Panc1 (cell line): ENCODE measurements at regions not wholly inside any gene's neighbourhood (a gene's known extent, or its start where the extent isn't known, plus 50 kb on each side); places are given as distances from the start of the nearest gene placed in this dataset.

Experiments
- ATAC-seq: fragments of 200-7000 bp; cut with Tn5 transposase; 2 replicates; pipeline ENCODE4 v1.9.1; 2020; ENCODE audit warnings: mild to moderate bottlenecking, moderate library complexity
- BruUV-seq: library from RNA; stranded (reverse); fragments of 400-500 nt; replicated peaks from 2 replicates; lab custom pipeline; 2021; lab: Mats Ljungman, UMichigan
- CTCF ChIA-PET: fragments of 300-600 bp; sonication (Branson Sonifier 250); formaldehyde crosslinking; loops from one replicate; lab custom pipeline; 2022; ENCODE audit warnings: antibody characterized with exemption; lab: Charles Lee
- POLR2A ChIA-PET: fragments of 300-600 bp; sonication (Branson Sonifier 250); formaldehyde crosslinking; loops from one replicate; lab custom pipeline; 2022; ENCODE audit warnings: antibody characterized with exemption; lab: Charles Lee
- DNase-seq: peaks from one replicate; pipeline ENCODE4 v3.0.0-alpha.2; 2010; ENCODE audit warnings: low read depth, low spot score
- H3K27ac ChIP-seq: 2 replicates; pipeline ENCODE4 v1.5.1; 2011; ENCODE audit warnings: mild to moderate bottlenecking, low read length, inconsistent platforms
- H3K27me3 ChIP-seq: fragments of 200-500 bp; sonication (Bioruptor generic); 2 replicates; pipeline ENCODE4 v1.6.0; 2014; ENCODE audit warnings: low read length, inconsistent platforms; ENCODE audit not compliant: control insufficient read depth, insufficient read depth
- H3K36me3 ChIP-seq: fragments of 200-500 bp; sonication (Bioruptor generic); 2 replicates; pipeline ENCODE4 v1.5.1; 2014; ENCODE audit warnings: inconsistent platforms, mild to moderate bottlenecking, low read length, moderate library complexity; ENCODE audit not compliant: control insufficient read depth, insufficient read depth
- H3K4me1 ChIP-seq: 2 replicates; pipeline ENCODE4 v1.5.1; 2011; ENCODE audit warnings: inconsistent platforms, mild to moderate bottlenecking, low read length, moderate library complexity; ENCODE audit not compliant: control insufficient read depth, insufficient read depth
- H3K4me3 ChIP-seq, 2 experiments: 2 replicates each; pipeline ENCODE4 v1.5.1; 2011 to 2012; ENCODE audit warnings: low read depth in 2 of 2, low read length in 2 of 2, mild to moderate bottlenecking in 2 of 2, inconsistent platforms in 1 of 2, moderate library complexity in 1 of 2
- H3K9me3 ChIP-seq: fragments of 200-500 bp; sonication (Bioruptor generic); 2 replicates; pipeline ENCODE4 v1.5.1; 2014; ENCODE audit warnings: low read depth, mild to moderate bottlenecking, inconsistent platforms, low read length, moderate library complexity; ENCODE audit not compliant: control insufficient read depth, insufficient read depth
- POLR2AphosphoS5 ChIP-seq: IDR thresholded peaks from 2 replicates; pipeline ENCODE4 v1.6.1; 2012; ENCODE audit warnings: mild to moderate bottlenecking, low read depth, low read length, moderate library complexity
- SIN3A ChIP-seq: IDR thresholded peaks from 2 replicates; pipeline ENCODE4 v1.6.1; 2012; ENCODE audit warnings: low read depth, mild to moderate bottlenecking, low read length, moderate library complexity, borderline replicate concordance; ENCODE audit not compliant: insufficient read depth
- TCF7L2 ChIP-seq: IDR thresholded peaks from 2 replicates; pipeline ENCODE4 v1.6.1; 2011; ENCODE audit warnings: mild to moderate bottlenecking, low read depth, low read length, inconsistent platforms
- in situ Hi-C: cut with HindIII; loops from 2 replicates; pipeline ENCODE4 v1.10.0; 2016; ENCODE audit warnings: low sequenced_read_pairs, low pct_unique_long_range_greater_than_20kb
- intact Hi-C: fragments of 100-400 bp; cut with micrococcal nuclease; formaldehyde crosslinking; loops from one replicate; pipeline ENCODE4 v1.10.0; 2022; ENCODE audit not compliant: unreplicated experiment
- TF ChIP-seq, protein P1 (sequence below), 2 experiments: IDR thresholded peaks; 2 replicates each; pipeline ENCODE4 v1.6.1; 2011 to 2012; ENCODE audit warnings: low read depth in 2 of 2, control low read depth in 1 of 2, low read length in 1 of 2, mild to moderate bottlenecking in 1 of 2, moderate library complexity in 1 of 2; ENCODE audit not compliant: insufficient read depth in 1 of 2
- TF ChIP-seq, protein P2 (sequence below): fragments of 450-650 bp; IDR thresholded peaks from 2 replicates; pipeline ENCODE4 v1.5.1; 2017; ENCODE audit warnings: mild to moderate bottlenecking

DNA sequence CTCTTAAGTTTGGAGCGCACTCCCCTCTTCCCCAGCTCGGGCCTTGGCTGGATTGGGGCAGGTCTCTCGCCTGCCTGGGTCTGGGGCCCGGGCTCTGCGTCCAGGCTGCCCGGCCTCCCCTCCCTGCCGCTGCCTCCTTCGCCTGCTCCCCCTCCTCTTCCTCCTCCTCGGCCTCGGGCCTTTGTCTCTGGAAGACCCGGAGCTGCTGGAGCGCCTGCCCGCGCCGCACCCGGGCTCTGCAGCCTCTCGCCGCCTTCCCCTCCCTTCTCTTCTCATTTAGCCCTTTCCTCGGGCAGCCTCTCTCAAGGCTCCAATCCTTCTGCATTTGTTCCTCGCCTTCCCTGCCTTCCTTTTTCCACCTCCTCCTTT, 218.5 kb downstream of the C9orf50 start:
- CTCF ChIA-PET: no interaction called here

DNA sequence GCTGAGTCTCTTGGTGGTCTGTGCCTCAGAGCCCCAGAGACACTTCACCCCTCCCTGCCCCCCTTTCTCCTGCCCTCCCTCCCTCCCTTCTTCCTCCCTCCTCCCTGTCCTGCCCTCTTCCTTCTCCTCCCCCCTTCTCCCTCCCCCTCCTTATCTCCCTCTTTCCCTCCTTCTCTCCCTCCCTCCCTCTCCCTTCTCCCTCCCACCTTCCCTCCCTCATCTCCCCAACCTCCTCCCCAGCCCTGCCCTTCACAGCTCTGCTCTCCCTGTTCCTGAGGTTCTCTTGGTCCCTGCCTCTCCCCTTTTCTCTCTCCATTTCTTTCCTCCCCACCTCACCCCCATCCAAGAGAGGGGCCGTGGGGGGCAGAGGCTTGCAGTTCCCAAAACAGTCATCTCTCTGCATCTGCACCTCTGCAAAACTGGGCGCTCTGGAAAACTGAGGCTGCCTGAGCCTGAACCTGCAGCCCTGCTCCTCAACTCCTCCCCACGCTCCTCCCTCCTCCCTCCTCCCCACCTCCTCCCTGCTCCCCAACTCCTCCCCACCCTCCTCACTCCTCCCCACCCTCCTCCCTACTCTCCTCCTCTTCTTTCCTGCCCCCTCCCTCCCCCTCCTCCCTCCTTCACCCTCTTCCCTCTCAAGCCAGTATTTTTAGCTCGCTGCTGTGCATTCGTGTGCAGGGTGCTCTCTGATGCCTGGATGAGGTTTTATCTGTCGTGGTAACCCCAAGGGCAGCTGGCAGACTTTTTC, 219.1 kb downstream of the C9orf50 start:
- no peaks in the 10 kb centered on the region for H3K9me3 ChIP-seq
- DNase-seq (no peak), ATAC-seq (0 out of 2 replicates have a peak, but pooled peaks have one; percentile 27)
- in situ Hi-C loops: no loop called here
- H3K4me3 ChIP-seq: no peak overlapping the region
- ChIA-PET CTCF (no interaction called here), POLR2A (no interaction called here)
- intact Hi-C loops: no loop called here
- no TSS peak for BruUV-seq
- H3K27ac ChIP-seq: peak overlapping the region; percentile 69
- peaks cover 47% of the 10 kb centered on the region for H3K4me1 ChIP-seq
- TF ChIP-seq TCF7L2: no peak
- no peaks in the 10 kb centered on the region for H3K27me3 ChIP-seq
- H3K36me3 ChIP-seq: no peaks in the 10 kb centered on the region

More for the DNA sequence above, 218.5 kb downstream of the C9orf50 start:
- no peak for DNase-seq
- intact Hi-C loops (no loop called here), in situ Hi-C loops (no loop called here)
- H3K27me3 ChIP-seq: no peaks in the 10 kb centered on the region
- no peaks in the 10 kb centered on the region for H3K36me3 ChIP-seq
- no peak overlapping the region for H3K4me3 ChIP-seq
- POLR2A ChIA-PET: no interaction called here
- no peaks in the 10 kb centered on the region for H3K9me3 ChIP-seq
- peak overlapping the region; percentile 69 for H3K27ac ChIP-seq
- peaks cover 51% of the 10 kb centered on the region for H3K4me1 ChIP-seq
- BruUV-seq: no TSS peak
- TF ChIP-seq, protein P1, sequence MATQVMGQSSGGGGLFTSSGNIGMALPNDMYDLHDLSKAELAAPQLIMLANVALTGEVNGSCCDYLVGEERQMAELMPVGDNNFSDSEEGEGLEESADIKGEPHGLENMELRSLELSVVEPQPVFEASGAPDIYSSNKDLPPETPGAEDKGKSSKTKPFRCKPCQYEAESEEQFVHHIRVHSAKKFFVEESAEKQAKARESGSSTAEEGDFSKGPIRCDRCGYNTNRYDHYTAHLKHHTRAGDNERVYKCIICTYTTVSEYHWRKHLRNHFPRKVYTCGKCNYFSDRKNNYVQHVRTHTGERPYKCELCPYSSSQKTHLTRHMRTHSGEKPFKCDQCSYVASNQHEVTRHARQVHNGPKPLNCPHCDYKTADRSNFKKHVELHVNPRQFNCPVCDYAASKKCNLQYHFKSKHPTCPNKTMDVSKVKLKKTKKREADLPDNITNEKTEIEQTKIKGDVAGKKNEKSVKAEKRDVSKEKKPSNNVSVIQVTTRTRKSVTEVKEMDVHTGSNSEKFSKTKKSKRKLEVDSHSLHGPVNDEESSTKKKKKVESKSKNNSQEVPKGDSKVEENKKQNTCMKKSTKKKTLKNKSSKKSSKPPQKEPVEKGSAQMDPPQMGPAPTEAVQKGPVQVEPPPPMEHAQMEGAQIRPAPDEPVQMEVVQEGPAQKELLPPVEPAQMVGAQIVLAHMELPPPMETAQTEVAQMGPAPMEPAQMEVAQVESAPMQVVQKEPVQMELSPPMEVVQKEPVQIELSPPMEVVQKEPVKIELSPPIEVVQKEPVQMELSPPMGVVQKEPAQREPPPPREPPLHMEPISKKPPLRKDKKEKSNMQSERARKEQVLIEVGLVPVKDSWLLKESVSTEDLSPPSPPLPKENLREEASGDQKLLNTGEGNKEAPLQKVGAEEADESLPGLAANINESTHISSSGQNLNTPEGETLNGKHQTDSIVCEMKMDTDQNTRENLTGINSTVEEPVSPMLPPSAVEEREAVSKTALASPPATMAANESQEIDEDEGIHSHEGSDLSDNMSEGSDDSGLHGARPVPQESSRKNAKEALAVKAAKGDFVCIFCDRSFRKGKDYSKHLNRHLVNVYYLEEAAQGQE (IDR thresholded peaks at IDR 0.05; ENCODE audit: insufficient read depth in 1 of 2, low read depth in 2 of 2, low read length in 1 of 2): no peak
- no peak for TF ChIP-seq SIN3A
- TF ChIP-seq, protein P2, sequence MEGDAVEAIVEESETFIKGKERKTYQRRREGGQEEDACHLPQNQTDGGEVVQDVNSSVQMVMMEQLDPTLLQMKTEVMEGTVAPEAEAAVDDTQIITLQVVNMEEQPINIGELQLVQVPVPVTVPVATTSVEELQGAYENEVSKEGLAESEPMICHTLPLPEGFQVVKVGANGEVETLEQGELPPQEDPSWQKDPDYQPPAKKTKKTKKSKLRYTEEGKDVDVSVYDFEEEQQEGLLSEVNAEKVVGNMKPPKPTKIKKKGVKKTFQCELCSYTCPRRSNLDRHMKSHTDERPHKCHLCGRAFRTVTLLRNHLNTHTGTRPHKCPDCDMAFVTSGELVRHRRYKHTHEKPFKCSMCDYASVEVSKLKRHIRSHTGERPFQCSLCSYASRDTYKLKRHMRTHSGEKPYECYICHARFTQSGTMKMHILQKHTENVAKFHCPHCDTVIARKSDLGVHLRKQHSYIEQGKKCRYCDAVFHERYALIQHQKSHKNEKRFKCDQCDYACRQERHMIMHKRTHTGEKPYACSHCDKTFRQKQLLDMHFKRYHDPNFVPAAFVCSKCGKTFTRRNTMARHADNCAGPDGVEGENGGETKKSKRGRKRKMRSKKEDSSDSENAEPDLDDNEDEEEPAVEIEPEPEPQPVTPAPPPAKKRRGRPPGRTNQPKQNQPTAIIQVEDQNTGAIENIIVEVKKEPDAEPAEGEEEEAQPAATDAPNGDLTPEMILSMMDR: no peak
- no peak for TF ChIP-seq POLR2AphosphoS5
- no peak for TF ChIP-seq TCF7L2
- 0 out of 2 replicates have a peak, but pooled peaks have one; percentile 11 for ATAC-seq

DNA sequence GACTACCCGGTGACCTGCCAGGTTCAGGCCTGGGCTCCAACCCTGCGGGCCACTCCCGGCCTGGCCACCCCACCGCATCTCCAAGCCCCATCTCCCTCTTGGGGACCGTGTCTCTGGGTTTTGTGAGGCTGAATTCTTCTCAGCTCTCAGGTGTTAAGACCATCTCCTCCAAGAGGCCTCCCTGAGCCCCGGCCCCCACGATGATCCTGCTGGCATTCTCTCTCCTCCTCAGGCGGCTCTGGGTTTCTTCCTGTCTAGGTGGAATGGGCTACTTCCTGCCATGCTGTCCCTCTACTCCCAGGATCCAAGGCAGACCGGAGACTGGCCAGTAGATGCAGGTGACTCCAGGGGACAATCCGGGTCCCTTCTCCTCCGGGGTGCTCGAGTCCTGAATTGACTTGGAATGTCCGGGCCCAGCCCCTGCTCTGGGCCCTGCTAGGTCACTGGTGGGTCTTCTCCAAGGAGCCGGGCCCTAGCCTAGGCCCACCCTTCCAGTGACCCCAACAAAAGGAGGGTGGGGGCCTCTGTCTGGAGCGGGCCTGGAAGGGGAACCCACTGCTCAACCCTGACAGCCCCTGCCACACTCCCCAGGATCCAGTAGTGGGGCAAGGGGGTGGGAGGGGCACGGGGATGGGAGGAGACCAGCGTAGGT, 219.8 kb downstream of the C9orf50 start:
- in situ Hi-C loops (no loop called here), intact Hi-C loops (no loop called here)
- no peaks in the 10 kb centered on the region for H3K36me3 ChIP-seq
- POLR2A ChIA-PET: interaction anchor here (0.7 kb wide), 1 partner anchor 124 kb away, joined by 3 read pairs; no protein-coding TSS in a partner anchor
- H3K27ac ChIP-seq: peak overlapping the region; percentile 57; the same call in 1 of the 2 replicates
- no peak overlapping the region for H3K4me3 ChIP-seq
- H3K9me3 ChIP-seq: no peaks in the 10 kb centered on the region
- peaks cover 40% of the 10 kb centered on the region for H3K4me1 ChIP-seq
- no peaks in the 10 kb centered on the region for H3K27me3 ChIP-seq
- ATAC-seq: no peak
- CTCF ChIA-PET: no interaction called here
- no peak for TF ChIP-seq SIN3A
- no peak for TF ChIP-seq POLR2AphosphoS5
- TF ChIP-seq, protein P1 (IDR thresholded peaks at IDR 0.05; ENCODE audit: insufficient read depth in 1 of 2, low read depth in 2 of 2, low read length in 1 of 2): no peak
- TF ChIP-seq, protein P2: no peak
- no peak for TF ChIP-seq TCF7L2
- BruUV-seq: no TSS peak
- no peak for DNase-seq
